B cell (primary cell): ENCODE measurements at regions not wholly inside any gene's neighbourhood (a gene's known extent, or its start where the extent isn't known, plus 50 kb on each side); places are given as distances from the start of the nearest gene placed in this dataset.

Experiments used
- ATAC-seq: fragments of 200-7000 bp; cut with Tn5 transposase; one replicate; pipeline ENCODE4 v1.10.0; 2021; ENCODE audit warnings: low read depth, mild to moderate bottlenecking, moderate number of reproducible peaks, moderate library complexity
- CTCF ChIA-PET: fragments of 350-600 bp; sonication (Branson Sonifier 250); formaldehyde crosslinking; loops from one replicate; lab custom pipeline; 2021; ENCODE audit warnings: antibody characterized with exemption, inconsistent platforms; lab: Charles Lee
- POLR2A ChIA-PET: fragments of 350-600 bp; sonication (Branson Sonifier 250); formaldehyde crosslinking; loops from one replicate; lab custom pipeline; 2021; ENCODE audit warnings: antibody characterized with exemption; lab: Charles Lee
- DNase-seq: peaks from one replicate; pipeline ENCODE4 v3.0.0; 2013
- H2AFZ ChIP-seq: 2 replicates; pipeline ENCODE4 v1.6.1; 2012; ENCODE audit warnings: mild to moderate bottlenecking, low read depth, low read length; ENCODE audit not compliant: insufficient read depth, poor library complexity, severe bottlenecking
- H3K27ac ChIP-seq, 2 donors: 1 replicate in 1 of 2; 2 replicates in 1 of 2; pipeline ENCODE4 v1.5.1; 2012 to 2013; ENCODE audit warnings: low read length in 2 of 2, mild to moderate bottlenecking in 2 of 2, moderate library complexity in 1 of 2
- H3K27me3 ChIP-seq, 4 experiments: fragments of 200-600 bp in 1 of 4; sonication (generic) in 1 of 4; replicated peaks in 1 of 4; 1 replicate in 2 of 4; 2 replicates in 2 of 4; pipeline versions ENCODE4 v1.6.1 to v1.7.0; 2013 to 2016; ENCODE audit warnings: low read length in 3 of 4, mild to moderate bottlenecking in 2 of 4, mixed read lengths in 1 of 4, moderate library complexity in 1 of 4; ENCODE audit not compliant: insufficient read depth in 4 of 4, control insufficient read depth in 3 of 4; ENCODE audit errors: control extremely low read depth in 1 of 4
- H3K36me3 ChIP-seq, 2 experiments: replicated peaks in 1 of 2; 1 replicate in 1 of 2; 2 replicates in 1 of 2; pipeline versions ENCODE4 v1.6.1 to v1.7.1; 2013; ENCODE audit warnings: low read length in 1 of 2; ENCODE audit not compliant: insufficient read depth in 2 of 2, control insufficient read depth in 1 of 2; ENCODE audit errors: control extremely low read depth in 1 of 2, extremely low read depth in 1 of 2
- H3K4me1 ChIP-seq, 2 donors: fragments of 200-600 bp in 1 of 2; sonication (generic) in 1 of 2; 1 replicate in 1 of 2; 2 replicates in 1 of 2; pipeline versions ENCODE4 v1.5.1 to v1.6.1; 2013 to 2017; ENCODE audit warnings: low read length in 2 of 2; ENCODE audit not compliant: control insufficient read depth in 2 of 2, insufficient read depth in 2 of 2
- H3K4me2 ChIP-seq: replicated peaks from 2 replicates; pipeline ENCODE3; 2012; ENCODE audit warnings: mild to moderate bottlenecking, low read depth, low read length; ENCODE audit not compliant: poor library complexity, severe bottlenecking
- H3K4me3 ChIP-seq, 5 experiments: fragments of 200-600 bp in 1 of 5; sonication (generic) in 1 of 5; 1 replicate in 3 of 5; 2 replicates in 2 of 5; pipeline versions ENCODE4 v1.5.1 to v1.7.0; 2011 to 2016; ENCODE audit warnings: low read length in 4 of 5, mild to moderate bottlenecking in 4 of 5, low read depth in 2 of 5, control low read depth in 1 of 5, moderate library complexity in 1 of 5; ENCODE audit not compliant: insufficient read depth in 1 of 5; ENCODE audit errors: control extremely low read depth in 1 of 5, extremely low read depth in 1 of 5
- H3K79me2 ChIP-seq: fragments of 200-600 bp; sonication (generic); one replicate; pipeline ENCODE4 v1.6.0; 2016; ENCODE audit warnings: low read length; ENCODE audit not compliant: control insufficient read depth, insufficient read depth
- H3K9ac ChIP-seq: fragments of 200-600 bp; sonication (generic); 2 replicates; pipeline ENCODE4 v1.6.1; 2017; ENCODE audit warnings: mild to moderate bottlenecking, low read length, moderate library complexity
- H3K9me3 ChIP-seq, 3 donors: one replicate each; pipeline versions ENCODE4 v1.6.1 to v1.7.1; 2013; ENCODE audit warnings: low read length in 2 of 3; ENCODE audit not compliant: control insufficient read depth in 2 of 3, insufficient read depth in 1 of 3; ENCODE audit errors: control extremely low read depth in 1 of 3
- H4K20me1 ChIP-seq: 2 replicates; pipeline ENCODE4 v1.6.0; 2012; ENCODE audit warnings: mild to moderate bottlenecking, low read length; ENCODE audit not compliant: insufficient read depth, control insufficient read depth, poor library complexity, severe bottlenecking
- H3K27ac Mint-ChIP-seq: one replicate; pipeline ENCODE4 v1.8.0; 2021; ENCODE audit warnings: mixed read lengths
- H3K27me3 Mint-ChIP-seq: one replicate; pipeline ENCODE4 v1.8.0; 2021; ENCODE audit warnings: mixed read lengths
- H3K4me1 Mint-ChIP-seq: one replicate; pipeline ENCODE4 v1.8.0; 2021; ENCODE audit warnings: mixed read lengths
- H3K4me3 Mint-ChIP-seq: one replicate; pipeline ENCODE4 v1.8.0; 2021; ENCODE audit warnings: mixed read lengths
- H3K9me3 Mint-ChIP-seq: one replicate; pipeline ENCODE4 v1.8.0; 2022; ENCODE audit warnings: mixed read lengths; ENCODE audit not compliant: insufficient read depth
- EZH2 ChIP-seq: IDR thresholded peaks from 2 replicates; pipeline ENCODE4 v1.6.1; 2012; ENCODE audit warnings: borderline replicate concordance, low read depth, mild to moderate bottlenecking, moderate library complexity, low read length; ENCODE audit not compliant: insufficient read depth, poor library complexity, severe bottlenecking
- WGBS: methylation state at CpG from one replicate; pipeline ENCODE4 v1.1.5; 2013; ENCODE audit warnings: missing lambda C conversion rate; ENCODE audit not compliant: insufficient coverage; 5-methylcytosine and 5-hydroxymethylcytosine counted together
- intact Hi-C: fragments of 100-400 bp; cut with micrococcal nuclease; formaldehyde crosslinking; loops from one replicate; pipeline ENCODE4 v1.10.0; 2022
- TF ChIP-seq, protein P1 (sequence below): fragments of 200-600 bp; IDR thresholded peaks from one replicate; pipeline ENCODE4 v1.8.0; 2022; ENCODE audit warnings: antibody characterized with exemption, mild to moderate bottlenecking

DNA sequence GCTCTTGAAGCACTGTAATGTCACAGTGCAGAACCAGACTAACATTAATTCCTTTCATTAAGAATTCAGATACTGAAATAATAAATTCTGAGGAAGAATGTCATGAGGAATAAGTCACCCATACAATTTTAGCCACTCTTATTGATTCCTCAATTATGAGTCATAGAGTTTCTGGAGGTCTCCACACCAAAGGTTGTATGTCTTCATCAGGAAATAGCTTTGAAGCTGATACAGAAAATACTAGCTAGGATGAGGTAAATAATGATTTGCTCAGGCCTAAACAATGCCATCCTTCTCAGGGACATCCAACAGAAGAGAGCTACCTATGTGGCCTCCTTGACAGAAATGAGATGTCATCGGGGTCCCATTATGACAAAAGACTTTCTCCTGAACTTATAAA, 238.8 kb downstream of the OR13H1 start:
- CTCF ChIA-PET = no interaction called here
- H3K9ac ChIP-seq = no peak overlapping the region
- H3K27me3 Mint-ChIP-seq = no peaks in the 10 kb centered on the region
- H2AFZ ChIP-seq = no peak overlapping the region
- peaks cover 0 to 6% of the 10 kb centered on the region in 2 experiments for H3K36me3 ChIP-seq
- H3K27ac Mint-ChIP-seq = no peak overlapping the region
- no peak overlapping the region for H3K4me3 Mint-ChIP-seq
- peaks cover 0 to 9% of the 10 kb centered on the region in 2 donors for H3K4me1 ChIP-seq
- H3K27me3 ChIP-seq = no peaks in the 10 kb centered on the region
- WGBS = no CpG with 5 or more reads among the region's 1 CpG
- no peak overlapping the region for H3K4me3 ChIP-seq
- H3K4me2 ChIP-seq = no peak overlapping the region
- no peaks in the 10 kb centered on the region for H3K79me2 ChIP-seq
- intact Hi-C loops = no loop called here
- no peak for DNase-seq
- no peaks in the 10 kb centered on the region for H3K9me3 Mint-ChIP-seq
- TF ChIP-seq EZH2 = no peak
- TF ChIP-seq, protein P1, sequence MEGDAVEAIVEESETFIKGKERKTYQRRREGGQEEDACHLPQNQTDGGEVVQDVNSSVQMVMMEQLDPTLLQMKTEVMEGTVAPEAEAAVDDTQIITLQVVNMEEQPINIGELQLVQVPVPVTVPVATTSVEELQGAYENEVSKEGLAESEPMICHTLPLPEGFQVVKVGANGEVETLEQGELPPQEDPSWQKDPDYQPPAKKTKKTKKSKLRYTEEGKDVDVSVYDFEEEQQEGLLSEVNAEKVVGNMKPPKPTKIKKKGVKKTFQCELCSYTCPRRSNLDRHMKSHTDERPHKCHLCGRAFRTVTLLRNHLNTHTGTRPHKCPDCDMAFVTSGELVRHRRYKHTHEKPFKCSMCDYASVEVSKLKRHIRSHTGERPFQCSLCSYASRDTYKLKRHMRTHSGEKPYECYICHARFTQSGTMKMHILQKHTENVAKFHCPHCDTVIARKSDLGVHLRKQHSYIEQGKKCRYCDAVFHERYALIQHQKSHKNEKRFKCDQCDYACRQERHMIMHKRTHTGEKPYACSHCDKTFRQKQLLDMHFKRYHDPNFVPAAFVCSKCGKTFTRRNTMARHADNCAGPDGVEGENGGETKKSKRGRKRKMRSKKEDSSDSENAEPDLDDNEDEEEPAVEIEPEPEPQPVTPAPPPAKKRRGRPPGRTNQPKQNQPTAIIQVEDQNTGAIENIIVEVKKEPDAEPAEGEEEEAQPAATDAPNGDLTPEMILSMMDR = no peak
- ATAC-seq = no peak
- H3K27ac ChIP-seq = no peak overlapping the region
- H4K20me1 ChIP-seq = no peaks in the 10 kb centered on the region
- POLR2A ChIA-PET = no interaction called here
- no peaks in the 10 kb centered on the region for H3K9me3 ChIP-seq
- H3K4me1 Mint-ChIP-seq = no peaks in the 10 kb centered on the region

DNA sequence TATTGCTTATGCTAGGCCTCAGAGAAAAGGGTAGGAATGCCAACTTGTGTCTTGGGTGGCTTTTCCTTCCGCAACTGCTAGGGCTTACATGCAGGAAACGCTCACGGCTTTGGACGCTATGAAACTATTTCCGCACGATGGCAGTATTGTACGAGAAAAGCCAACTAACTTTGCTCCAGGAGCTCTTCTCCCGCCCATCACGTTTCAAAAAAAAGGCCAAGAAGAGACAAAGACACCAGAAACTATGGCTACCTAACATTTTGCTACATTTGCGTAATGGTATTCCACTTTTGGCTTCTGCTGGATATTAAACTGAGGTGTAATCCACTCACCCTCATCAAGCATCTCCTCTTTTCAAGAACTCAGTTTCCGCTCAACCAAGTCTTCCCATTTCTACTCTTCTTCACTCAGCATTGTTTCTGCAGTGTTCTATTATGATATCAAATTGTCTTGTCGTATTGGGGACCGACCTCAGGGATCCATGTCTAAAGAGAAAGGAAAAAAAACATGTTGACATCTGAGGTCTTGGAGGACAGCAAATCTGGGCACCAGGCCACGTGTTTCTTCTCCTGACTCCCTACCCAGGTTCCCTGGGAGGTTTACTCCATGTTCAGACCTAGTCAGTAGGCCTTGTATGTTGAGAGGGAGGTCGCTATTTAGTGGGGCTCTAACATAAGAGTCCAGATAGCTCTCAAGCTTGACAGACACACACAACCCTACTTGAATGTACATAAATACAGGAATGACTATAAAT, 239.4 kb upstream of the STK26 start:
- H3K9me3 Mint-ChIP-seq = no peaks in the 10 kb centered on the region
- Histone ChIP-seq H3K36me3 (peaks cover 0 to 6% of the 10 kb centered on the region in 2 experiments), H3K4me3 (peak overlapping the region in 3 of 5 experiments; percentile 32 to 54 (median 37)), H3K79me2 (no peaks in the 10 kb centered on the region), H3K27ac (no peak overlapping the region), H3K27me3 (no peaks in the 10 kb centered on the region), H3K4me1 (peaks cover 0 to 3% of the 10 kb centered on the region in 2 donors), H3K9me3 (no peaks in the 10 kb centered on the region), H2AFZ (peak overlapping the region; percentile 35), H3K9ac (peak overlapping the region; percentile 46), H3K4me2 (peak overlapping the region; percentile 60), H4K20me1 (no peaks in the 10 kb centered on the region)
- POLR2A ChIA-PET = no interaction called here
- no peak overlapping the region for H3K4me3 Mint-ChIP-seq
- H3K4me1 Mint-ChIP-seq = no peaks in the 10 kb centered on the region
- DNase-seq (no peak), ATAC-seq (no peak)
- WGBS = 100% methylated on average over 2 of the region's 15 CpGs
- no peak overlapping the region for H3K27ac Mint-ChIP-seq
- TF ChIP-seq, protein P1 = no peak
- TF ChIP-seq EZH2 = no peak
- CTCF ChIA-PET = no interaction called here
- H3K27me3 Mint-ChIP-seq = no peaks in the 10 kb centered on the region
- intact Hi-C loops = no loop called here
